ENCODE measurements at regions not wholly inside any gene's neighbourhood (a gene's known extent, or its start where the extent isn't known, plus 50 kb on each side); places are given as distances from the start of the nearest gene placed in this dataset.

GRCh38 chr3:54071601-54072000, 50.8 kb upstream of the CACNA2D3 start:
- DNase-seq (ENCODE audit: low read depth): no peak

GRCh38 chr3:54069961-54070360, 52.4 kb upstream of the CACNA2D3 start:
- DNase-seq (ENCODE audit: low read depth): no peak

GRCh38 chr3:54067055-54067698, 55.2 kb upstream of the CACNA2D3 start:
- DNase-seq (ENCODE audit: low read depth): no peak

GRCh38 chr3:54066253-54066652, 56.1 kb upstream of the CACNA2D3 start:
- DNase-seq (ENCODE audit: low read depth): no peak

GRCh38 chr3:54065586-54065985, 56.8 kb upstream of the CACNA2D3 start:
- no peak for DNase-seq (ENCODE audit: low read depth)

GRCh38 chr3:54065140-54065539, 57.2 kb upstream of the CACNA2D3 start:
- DNase-seq (ENCODE audit: low read depth): no peak

GRCh38 chr3:54064486-54064885, 57.9 kb upstream of the CACNA2D3 start:
- DNase-seq (ENCODE audit: low read depth): no peak

GRCh38 chr3:54062546-54062945, 59.8 kb upstream of the CACNA2D3 start:
- DNase-seq (ENCODE audit: low read depth): no peak

GRCh38 chr3:54056521-54056920, 65.8 kb upstream of the CACNA2D3 start:
- DNase-seq (ENCODE audit: low read depth): no peak

GRCh38 chr3:54053882-54054281, 68.5 kb upstream of the CACNA2D3 start:
- DNase-seq (ENCODE audit: low read depth): no peak

GRCh38 chr3:54053211-54053610, 69.1 kb upstream of the CACNA2D3 start:
- DNase-seq (ENCODE audit: low read depth): no peak

GRCh38 chr3:54047568-54047967, 74.8 kb upstream of the CACNA2D3 start:
- no peak for DNase-seq (ENCODE audit: low read depth)

- DNase-seq (ENCODE audit: low read depth): no peak
These were observed 75.6 kb upstream of the CACNA2D3 start for GRCh38 chr3:54046641-54047214.

- no peak for DNase-seq (ENCODE audit: low read depth)
These were observed 77.1 kb upstream of the CACNA2D3 start for GRCh38 chr3:54045061-54045815.

- DNase-seq (ENCODE audit: low read depth): no peak
These were observed 80.0 kb upstream of the CACNA2D3 start for GRCh38 chr3:54042259-54042823.

- DNase-seq (ENCODE audit: low read depth): no peak
These were observed 81.9 kb upstream of the CACNA2D3 start for GRCh38 chr3:54040476-54040875.

- no peak for DNase-seq (ENCODE audit: low read depth)
These were observed 84.0 kb upstream of the CACNA2D3 start for GRCh38 chr3:54038391-54038790.

GRCh38 chr3:54036543-54036942, 85.8 kb upstream of the CACNA2D3 start:
- no peak for DNase-seq (ENCODE audit: low read depth)

- no peak for DNase-seq (ENCODE audit: low read depth)
These were observed 87.4 kb upstream of the CACNA2D3 start for GRCh38 chr3:54034971-54035370.

GRCh38 chr3:54033761-54034160, 88.6 kb upstream of the CACNA2D3 start:
- no peak for DNase-seq (ENCODE audit: low read depth)

- no peak for DNase-seq (ENCODE audit: low read depth)
These were observed 89.8 kb upstream of the CACNA2D3 start for GRCh38 chr3:54032598-54032997.

- DNase-seq (ENCODE audit: low read depth): no peak
These were observed 94.0 kb upstream of the CACNA2D3 start for GRCh38 chr3:54028372-54028771.
